AG04449 (cell line): ENCODE measurements at regions not wholly inside any gene's neighbourhood (a gene's known extent, or its start where the extent isn't known, plus 50 kb on each side); places are given as distances from the start of the nearest gene placed in this dataset.

Experiments
- CTCF ChIA-PET: fragments of 350-600 bp; formaldehyde crosslinking; extraction: SDS; loops from one replicate; lab custom pipeline; 2021; ENCODE audit warnings: antibody characterized with exemption; lab: Yijun Ruan, JAX
- POLR2A ChIA-PET: fragments of 400-600, 350-600 bp; formaldehyde crosslinking; extraction: SDS; loops from one replicate; lab custom pipeline; 2020; ENCODE audit warnings: antibody characterized with exemption, inconsistent platforms; lab: Yijun Ruan, JAX
- DNase-seq: peaks from one replicate; pipeline ENCODE4 v3.0.0-alpha.2; 2010; ENCODE audit warnings: low read depth, low spot score
- H3K4me3 ChIP-seq: 2 replicates; pipeline ENCODE4 v1.5.1; 2011; ENCODE audit warnings: low read depth, mild to moderate bottlenecking, control low read depth, low read length
- TF ChIP-seq, protein P1 (sequence below): IDR thresholded peaks from one replicate; pipeline ENCODE4 v1.5.1; 2011; ENCODE audit warnings: mild to moderate bottlenecking, moderate library complexity, low read length, control low read depth, inconsistent platforms; ENCODE audit not compliant: insufficient read depth; ENCODE audit errors: missing control alignments

DNA sequence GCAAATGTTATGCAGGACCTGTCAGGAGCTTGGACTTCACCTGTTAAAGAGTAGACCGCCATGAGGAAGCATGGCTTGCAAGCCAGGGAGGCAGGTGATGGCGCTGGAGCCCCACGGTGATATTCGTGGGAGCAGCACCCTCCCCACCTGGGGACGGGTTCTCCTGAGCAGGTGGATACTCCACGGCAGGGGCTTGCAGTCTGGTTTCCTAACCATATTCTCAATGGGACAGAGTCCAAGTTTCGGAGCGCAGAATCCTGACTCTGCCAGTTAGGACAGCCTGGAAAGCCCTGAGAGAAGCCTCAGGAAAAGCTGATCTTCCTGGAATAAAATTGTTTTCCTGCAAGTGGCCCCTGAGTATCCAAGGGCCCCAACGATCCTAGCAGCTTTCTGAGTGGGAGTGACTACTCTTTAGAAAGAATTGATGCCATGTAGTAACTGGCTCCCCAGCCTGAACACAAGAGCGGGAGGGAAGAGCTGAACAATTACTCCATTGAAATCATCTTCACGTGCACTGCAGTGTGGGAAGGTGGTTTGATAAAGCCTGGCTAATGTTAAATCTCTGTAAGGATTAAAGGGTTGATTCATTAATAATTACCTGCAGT lies 146.3 kb upstream of the RAB4A start:
- TF ChIP-seq, protein P1, sequence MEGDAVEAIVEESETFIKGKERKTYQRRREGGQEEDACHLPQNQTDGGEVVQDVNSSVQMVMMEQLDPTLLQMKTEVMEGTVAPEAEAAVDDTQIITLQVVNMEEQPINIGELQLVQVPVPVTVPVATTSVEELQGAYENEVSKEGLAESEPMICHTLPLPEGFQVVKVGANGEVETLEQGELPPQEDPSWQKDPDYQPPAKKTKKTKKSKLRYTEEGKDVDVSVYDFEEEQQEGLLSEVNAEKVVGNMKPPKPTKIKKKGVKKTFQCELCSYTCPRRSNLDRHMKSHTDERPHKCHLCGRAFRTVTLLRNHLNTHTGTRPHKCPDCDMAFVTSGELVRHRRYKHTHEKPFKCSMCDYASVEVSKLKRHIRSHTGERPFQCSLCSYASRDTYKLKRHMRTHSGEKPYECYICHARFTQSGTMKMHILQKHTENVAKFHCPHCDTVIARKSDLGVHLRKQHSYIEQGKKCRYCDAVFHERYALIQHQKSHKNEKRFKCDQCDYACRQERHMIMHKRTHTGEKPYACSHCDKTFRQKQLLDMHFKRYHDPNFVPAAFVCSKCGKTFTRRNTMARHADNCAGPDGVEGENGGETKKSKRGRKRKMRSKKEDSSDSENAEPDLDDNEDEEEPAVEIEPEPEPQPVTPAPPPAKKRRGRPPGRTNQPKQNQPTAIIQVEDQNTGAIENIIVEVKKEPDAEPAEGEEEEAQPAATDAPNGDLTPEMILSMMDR, result no peak
- CTCF ChIA-PET, result no interaction called here
- POLR2A ChIA-PET, result no interaction called here
- H3K4me3 ChIP-seq, result no peak overlapping the region
- no peak for DNase-seq

DNA sequence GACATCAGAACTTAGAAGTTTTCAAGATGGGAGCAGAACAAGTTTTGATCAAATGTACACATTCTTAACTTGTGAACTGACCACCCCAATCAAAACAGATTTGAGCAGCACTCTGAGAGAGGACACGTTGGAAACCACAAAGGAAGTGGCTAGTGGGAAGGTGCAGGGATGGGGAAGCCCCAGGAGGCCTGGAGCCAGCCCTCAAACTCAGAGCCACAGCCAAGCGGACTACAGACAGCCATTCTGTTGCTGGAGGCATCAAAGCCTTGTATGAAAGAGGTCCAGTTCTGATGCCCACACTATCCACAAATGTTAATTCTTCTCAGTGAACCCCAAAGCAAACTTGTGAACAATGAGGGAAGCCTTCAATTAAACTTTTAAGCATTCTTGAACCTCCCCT lies 143.6 kb upstream of the RAB4A start:
- DNase-seq, result no peak
- ChIA-PET POLR2A (no interaction called here), CTCF (interaction anchor here (1.1 kb wide), 1 partner anchor 12 kb away, joined by 3 read pairs; no protein-coding TSS in a partner anchor)
- H3K4me3 ChIP-seq, result no peak overlapping the region
- TF ChIP-seq, protein P1, result no peak

DNA sequence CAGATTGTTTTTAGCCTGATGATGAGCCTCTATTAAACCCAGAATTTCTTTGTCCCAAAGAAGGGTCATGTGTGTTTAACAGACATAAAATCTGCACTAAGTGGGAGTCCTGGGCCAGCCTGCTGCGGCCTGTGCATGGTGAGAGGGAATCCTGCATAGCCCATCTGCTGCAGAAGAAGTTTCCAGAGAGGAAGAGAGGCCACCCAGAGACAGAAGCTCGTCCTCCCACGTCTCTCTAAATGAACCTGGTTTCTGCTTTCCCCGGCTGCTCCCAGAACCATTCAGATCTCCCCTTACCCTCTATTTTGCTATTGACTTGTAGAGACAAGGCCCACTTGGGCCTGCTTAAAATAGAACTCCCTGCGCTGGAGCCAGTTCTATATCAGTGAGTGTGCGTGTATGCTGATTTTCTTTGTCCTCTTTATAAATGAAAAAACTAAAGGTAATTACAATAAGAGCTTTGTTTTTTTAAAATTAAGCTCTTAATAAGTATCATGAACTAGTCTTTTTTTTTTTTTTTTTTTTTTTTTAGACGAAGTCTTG lies 142.8 kb upstream of the RAB4A start:
- ChIA-PET POLR2A (no interaction called here), CTCF (interaction anchor here (1.1 kb wide), 1 partner anchor 11 kb away, joined by 3 read pairs; no protein-coding TSS in a partner anchor)
- no peak for DNase-seq
- H3K4me3 ChIP-seq, result no peak overlapping the region
- TF ChIP-seq, protein P1, result no peak

DNA sequence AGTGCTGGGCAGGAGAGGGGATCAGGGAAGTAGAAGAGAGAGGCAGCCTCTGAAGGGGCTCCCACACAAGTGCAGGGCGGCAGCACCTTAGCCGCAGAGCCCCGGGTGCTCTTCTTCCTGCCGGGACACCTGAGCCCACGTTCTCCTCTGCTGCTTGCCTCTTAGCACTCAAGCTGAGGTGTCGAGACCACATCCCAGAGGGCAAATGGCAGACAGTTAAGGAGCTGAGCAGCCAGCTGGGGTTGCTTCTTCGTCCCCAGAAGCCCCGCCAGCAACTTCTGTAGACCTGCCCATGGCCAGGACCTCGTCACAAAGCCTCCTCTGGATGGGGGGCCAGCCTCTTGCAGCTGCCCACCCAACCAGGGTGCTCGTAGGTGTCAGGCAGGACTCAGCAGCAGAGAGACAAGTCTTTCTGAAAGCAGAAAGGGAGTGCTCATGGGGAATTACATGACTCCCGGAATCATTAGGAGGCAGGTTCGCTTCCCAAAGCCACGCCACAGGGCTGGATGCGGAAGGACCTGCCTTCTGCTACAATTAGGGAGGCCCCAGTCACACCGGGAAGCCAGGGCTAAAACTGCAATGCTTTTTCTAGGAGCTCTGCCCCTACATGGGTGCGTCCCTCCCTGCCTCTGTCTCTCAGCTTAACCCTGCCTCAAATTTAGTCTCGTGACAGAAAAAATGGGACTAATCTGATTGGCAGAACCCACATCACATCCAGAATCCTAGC lies 141.4 kb upstream of the RAB4A start:
- CTCF ChIA-PET, result interaction anchor here (1.2 kb wide), 1 partner anchor 464 kb away, joined by 3 read pairs; no protein-coding TSS in a partner anchor
- no peak for DNase-seq
- TF ChIP-seq, protein P1, result no peak
- POLR2A ChIA-PET, result no interaction called here
- no peak overlapping the region for H3K4me3 ChIP-seq

DNA sequence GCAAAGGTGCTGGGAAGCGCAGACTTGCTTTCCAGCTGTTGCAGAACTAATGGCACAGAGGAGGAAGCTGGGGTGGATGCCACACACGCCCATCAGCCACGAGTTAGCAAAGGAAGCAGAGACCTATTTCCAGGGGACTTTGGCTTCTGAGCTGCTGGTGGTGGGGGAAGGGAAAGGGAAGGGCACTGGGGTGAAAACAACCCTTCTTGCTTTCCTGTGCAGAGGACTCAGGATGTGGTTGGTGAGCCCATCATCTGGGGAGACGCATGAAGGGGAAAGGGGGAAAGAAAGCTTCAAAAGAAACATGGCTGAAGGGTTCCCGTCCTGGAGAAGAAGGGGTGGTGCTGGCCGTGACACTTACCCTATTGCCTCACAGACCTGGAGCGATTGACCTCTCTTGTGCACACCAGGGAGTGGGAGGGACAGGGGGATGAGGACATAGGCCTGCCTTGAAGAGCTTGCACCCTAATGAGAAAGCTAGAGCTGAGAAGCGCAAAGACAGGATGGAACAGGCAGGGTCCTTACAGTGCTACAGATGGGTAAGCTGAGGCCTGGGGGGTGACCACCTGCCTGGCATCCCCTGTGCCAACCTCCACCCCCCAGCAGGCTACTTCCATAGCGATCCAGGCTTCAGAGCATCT lies 140.8 kb upstream of the RAB4A start:
- DNase-seq, result no peak
- TF ChIP-seq, protein P1, result no peak
- H3K4me3 ChIP-seq, result no peak overlapping the region
- ChIA-PET CTCF (interaction anchor here (1.2 kb wide), 1 partner anchor 465 kb away, joined by 3 read pairs; no protein-coding TSS in a partner anchor), POLR2A (no interaction called here)
